Left ventricle myocardium inferior (tissue), 1 donor: ENCODE measurements at regions not wholly inside any gene's neighbourhood (a gene's known extent, or its start where the extent isn't known, plus 50 kb on each side); places are given as distances from the start of the nearest gene placed in this dataset.

Source experiments
- DNase-seq: peaks from one replicate; pipeline ENCODE4 v3.0.0-alpha.2; 2020
- H3K27ac ChIP-seq: fragments of 200-600 bp; replicated peaks from 2 replicates; pipeline ENCODE4 v1.8.0; 2021
- H3K27me3 ChIP-seq: fragments of 200-600 bp; 2 replicates; pipeline ENCODE4 v1.8.0; 2021; ENCODE audit warnings: low read depth
- H3K36me3 ChIP-seq: fragments of 200-600 bp; 2 replicates; pipeline ENCODE4 v1.8.0; 2021
- H3K4me1 ChIP-seq: fragments of 200-600 bp; 2 replicates; pipeline ENCODE4 v1.8.0; 2021
- H3K4me3 ChIP-seq: fragments of 200-600 bp; 2 replicates; pipeline ENCODE4 v1.8.0; 2021; ENCODE audit warnings: mild to moderate bottlenecking, moderate library complexity
- H3K9me3 ChIP-seq: fragments of 200-600 bp; replicated peaks from 2 replicates; pipeline ENCODE4 v1.8.0; 2021
- intact Hi-C: fragments of 100-400 bp; cut with micrococcal nuclease; formaldehyde crosslinking; loops from one replicate; pipeline ENCODE4 v1.11.0; 2022
- TF ChIP-seq, protein P1 (sequence below): fragments of 200-600 bp; IDR thresholded peaks from 2 replicates; pipeline ENCODE4 v1.8.0; 2021; ENCODE audit warnings: antibody characterized with exemption, mild to moderate bottlenecking, borderline replicate concordance
- donor health status: DM: no; HTN: yes; CAD: no; lungs with severe emphysema.

GRCh38 chr9:6703898-6704639 is 53.7 kb upstream of the KDM4C start:
- H3K4me3 ChIP-seq = peak overlapping the region; percentile 74
- intact Hi-C loops = no loop called here
- TF ChIP-seq, protein P1, sequence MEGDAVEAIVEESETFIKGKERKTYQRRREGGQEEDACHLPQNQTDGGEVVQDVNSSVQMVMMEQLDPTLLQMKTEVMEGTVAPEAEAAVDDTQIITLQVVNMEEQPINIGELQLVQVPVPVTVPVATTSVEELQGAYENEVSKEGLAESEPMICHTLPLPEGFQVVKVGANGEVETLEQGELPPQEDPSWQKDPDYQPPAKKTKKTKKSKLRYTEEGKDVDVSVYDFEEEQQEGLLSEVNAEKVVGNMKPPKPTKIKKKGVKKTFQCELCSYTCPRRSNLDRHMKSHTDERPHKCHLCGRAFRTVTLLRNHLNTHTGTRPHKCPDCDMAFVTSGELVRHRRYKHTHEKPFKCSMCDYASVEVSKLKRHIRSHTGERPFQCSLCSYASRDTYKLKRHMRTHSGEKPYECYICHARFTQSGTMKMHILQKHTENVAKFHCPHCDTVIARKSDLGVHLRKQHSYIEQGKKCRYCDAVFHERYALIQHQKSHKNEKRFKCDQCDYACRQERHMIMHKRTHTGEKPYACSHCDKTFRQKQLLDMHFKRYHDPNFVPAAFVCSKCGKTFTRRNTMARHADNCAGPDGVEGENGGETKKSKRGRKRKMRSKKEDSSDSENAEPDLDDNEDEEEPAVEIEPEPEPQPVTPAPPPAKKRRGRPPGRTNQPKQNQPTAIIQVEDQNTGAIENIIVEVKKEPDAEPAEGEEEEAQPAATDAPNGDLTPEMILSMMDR = no peak

DNA sequence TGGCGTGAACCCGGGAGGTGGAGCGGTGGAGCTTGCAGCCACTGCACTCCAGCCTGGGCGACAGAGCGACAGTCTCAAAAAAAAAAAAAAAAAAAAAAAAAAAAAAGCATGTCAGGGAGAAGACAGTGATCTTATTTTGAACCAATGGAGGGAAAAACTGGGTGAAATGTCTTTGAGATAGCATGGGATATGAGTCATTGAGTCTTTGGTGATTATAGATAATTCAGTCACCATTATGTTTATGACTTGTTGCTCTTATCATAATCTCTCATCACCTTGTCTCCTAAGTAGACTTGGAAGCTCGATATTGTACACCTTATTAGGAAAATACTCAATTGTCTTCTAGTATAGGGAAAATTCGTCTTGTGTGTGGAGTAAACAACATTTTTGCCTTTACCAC is 55.1 kb upstream of the KDM4C start:
- intact Hi-C loops = no loop called here
- DNase-seq = no peak
- no peaks in the 10 kb centered on the region for H3K9me3 ChIP-seq
- no peak overlapping the region for H3K4me3 ChIP-seq
- H3K4me1 ChIP-seq = peaks cover 12% of the 10 kb centered on the region
- no peaks in the 10 kb centered on the region for H3K27me3 ChIP-seq
- H3K27ac ChIP-seq = no peak overlapping the region
- TF ChIP-seq, protein P1 = no peak
- no peaks in the 10 kb centered on the region for H3K36me3 ChIP-seq

More at GRCh38 chr9:6703898-6704639, 53.7 kb upstream of the KDM4C start:
- no peaks in the 10 kb centered on the region for H3K36me3 ChIP-seq
- H3K9me3 ChIP-seq = peaks cover 5% of the 10 kb centered on the region
- H3K27me3 ChIP-seq = no peaks in the 10 kb centered on the region
- H3K27ac ChIP-seq = peak overlapping the region; percentile 83
- peaks cover 12% of the 10 kb centered on the region for H3K4me1 ChIP-seq
- peak; percentile 89 for DNase-seq

DNA sequence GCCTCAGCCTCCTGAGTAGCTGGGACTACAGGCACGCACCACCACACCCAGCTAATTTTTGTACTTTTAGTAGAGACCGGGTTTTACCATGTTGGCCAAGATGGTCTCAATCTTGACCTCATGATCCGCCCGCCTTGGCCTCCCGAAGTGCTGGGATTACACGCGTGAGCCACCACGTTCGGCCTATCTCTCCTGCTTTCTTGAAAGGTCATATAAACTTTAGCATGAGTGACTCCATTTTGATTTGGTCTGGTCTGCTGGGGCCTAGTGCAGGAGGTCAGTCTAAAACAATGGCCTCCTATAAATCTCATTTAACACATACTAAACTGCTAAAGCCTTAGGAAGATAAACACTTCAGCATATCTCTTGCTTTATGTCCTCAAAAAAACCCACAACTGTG is 50.6 kb upstream of the GLDC start:
- Histone ChIP-seq H3K27ac (no peak overlapping the region), H3K36me3 (no peaks in the 10 kb centered on the region), H3K9me3 (no peaks in the 10 kb centered on the region), H3K4me1 (no peaks in the 10 kb centered on the region), H3K27me3 (no peaks in the 10 kb centered on the region), H3K4me3 (no peak overlapping the region)
- intact Hi-C loops = no loop called here
- DNase-seq = no peak
- TF ChIP-seq, protein P1 = no peak

GRCh38 chr9:6695121-6695814 is 49.7 kb upstream of the GLDC start:
- no peak for DNase-seq
- H3K4me3 ChIP-seq = no peak overlapping the region
- H3K36me3 ChIP-seq = no peaks in the 10 kb centered on the region
- H3K27me3 ChIP-seq = no peaks in the 10 kb centered on the region
- intact Hi-C loops = no loop called here
- no peaks in the 10 kb centered on the region for H3K9me3 ChIP-seq
- TF ChIP-seq, protein P1 = no peak
- H3K27ac ChIP-seq = no peak overlapping the region
- H3K4me1 ChIP-seq = no peaks in the 10 kb centered on the region
